CD14-positive monocyte (primary cell): ENCODE measurements at regions not wholly inside any gene's neighbourhood (a gene's known extent, or its start where the extent isn't known, plus 50 kb on each side); places are given as distances from the start of the nearest gene placed in this dataset.

Experiments used
- DNase-seq, 3 donors: peaks; one replicate each; pipeline ENCODE4 v3.0.0-alpha.2; 2011 to 2022
- H2AFZ ChIP-seq: 2 replicates; pipeline ENCODE4 v1.6.0; 2012; ENCODE audit warnings: mild to moderate bottlenecking, low read depth, low read length, inconsistent platforms; ENCODE audit not compliant: insufficient read depth, poor library complexity, severe bottlenecking
- H3K27ac ChIP-seq, 2 donors: 1 replicate in 1 of 2; 2 replicates in 1 of 2; pipeline ENCODE4 v1.5.1; 2012 to 2013; ENCODE audit warnings: low read length in 2 of 2, control low read depth in 1 of 2, inconsistent platforms in 1 of 2, low read depth in 1 of 2, mild to moderate bottlenecking in 1 of 2
- H3K27me3 ChIP-seq, 2 donors: one replicate each; pipeline versions ENCODE4 v1.6.0 to v1.6.1; 2011 to 2013; ENCODE audit warnings: low read length in 2 of 2; ENCODE audit not compliant: control insufficient read depth in 2 of 2, insufficient read depth in 2 of 2
- H3K36me3 ChIP-seq, 2 donors: replicated peaks in 1 of 2; 1 replicate in 1 of 2; 2 replicates in 1 of 2; pipeline versions ENCODE4 v1.5.1 to v1.6.1; 2012 to 2013; ENCODE audit warnings: low read length in 2 of 2, control low read depth in 1 of 2, inconsistent platforms in 1 of 2, mild to moderate bottlenecking in 1 of 2; ENCODE audit not compliant: insufficient read depth in 2 of 2, control insufficient read depth in 1 of 2
- H3K4me1 ChIP-seq, 2 donors: 1 replicate in 1 of 2; 2 replicates in 1 of 2; pipeline versions ENCODE4 v1.5.1 to v1.6.1; 2012 to 2013; ENCODE audit warnings: low read length in 2 of 2, control low read depth in 1 of 2, inconsistent platforms in 1 of 2, mild to moderate bottlenecking in 1 of 2, moderate library complexity in 1 of 2; ENCODE audit not compliant: insufficient read depth in 2 of 2, control insufficient read depth in 1 of 2
- H3K4me2 ChIP-seq: replicated peaks from 2 replicates; pipeline ENCODE3; 2012; ENCODE audit warnings: low read length, moderate library complexity, mild to moderate bottlenecking; ENCODE audit not compliant: poor library complexity, severe bottlenecking; ENCODE audit errors: extremely low read depth
- H3K4me3 ChIP-seq, 3 experiments: fragments of 200-600 bp in 1 of 3; sonication (generic) in 1 of 3; replicated peaks in 1 of 3; 1 replicate in 2 of 3; 2 replicates in 1 of 3; pipeline ENCODE4 v1.5.1; 2011 to 2013; ENCODE audit warnings: low read length in 3 of 3, mild to moderate bottlenecking in 3 of 3, control low read depth in 2 of 3, low read depth in 2 of 3, inconsistent platforms in 1 of 3, moderate library complexity in 1 of 3
- H3K79me2 ChIP-seq: 2 replicates; pipeline ENCODE4 v1.6.0; 2012; ENCODE audit warnings: mild to moderate bottlenecking, control low read depth, inconsistent platforms, low read length, moderate library complexity; ENCODE audit not compliant: insufficient read depth
- H3K9ac ChIP-seq: 2 replicates; pipeline ENCODE4 v1.6.0; 2017; ENCODE audit warnings: low read length, mild to moderate bottlenecking; ENCODE audit not compliant: insufficient read depth, poor library complexity, severe bottlenecking
- H3K9me3 ChIP-seq, 2 donors: replicated peaks in 1 of 2; 1 replicate in 1 of 2; 2 replicates in 1 of 2; pipeline versions ENCODE4 v1.5.1 to v1.6.1; 2012 to 2013; ENCODE audit warnings: low read length in 2 of 2, control low read depth in 1 of 2; ENCODE audit not compliant: control insufficient read depth in 1 of 2, insufficient read depth in 1 of 2
- H4K20me1 ChIP-seq: 2 replicates; pipeline ENCODE4 v1.6.0; 2012; ENCODE audit warnings: mild to moderate bottlenecking, low read length, control low read depth, moderate library complexity; ENCODE audit not compliant: insufficient read depth
- H3K27ac Mint-ChIP-seq, 7 donors: one replicate each; pipeline ENCODE4 v1.8.0; 2020; ENCODE audit warnings: mild to moderate bottlenecking in 7 of 7, mixed read lengths in 7 of 7, moderate library complexity in 6 of 7, inconsistent platforms in 2 of 7
- H3K27me3 Mint-ChIP-seq, 3 donors: one replicate each; pipeline ENCODE4 v1.8.0; 2021 to 2022; ENCODE audit warnings: low read depth in 3 of 3, mild to moderate bottlenecking in 3 of 3, mixed read lengths in 3 of 3, moderate library complexity in 3 of 3, inconsistent platforms in 1 of 3
- H3K36me3 Mint-ChIP-seq, 2 donors: one replicate each; pipeline ENCODE4 v1.8.0; 2020; ENCODE audit warnings: mixed read lengths in 2 of 2, inconsistent platforms in 1 of 2, mild to moderate bottlenecking in 1 of 2
- H3K4me1 Mint-ChIP-seq: one replicate; pipeline ENCODE4 v1.8.0; 2020; ENCODE audit warnings: mild to moderate bottlenecking, mixed read lengths
- H3K4me3 Mint-ChIP-seq, 2 donors: one replicate each; pipeline ENCODE4 v1.8.0; 2020; ENCODE audit warnings: mild to moderate bottlenecking in 2 of 2, mixed read lengths in 2 of 2, moderate library complexity in 1 of 2
- H3K9me3 Mint-ChIP-seq, 7 donors: one replicate each; pipeline ENCODE4 v1.8.0; 2020 to 2022; ENCODE audit warnings: mixed read lengths in 7 of 7, mild to moderate bottlenecking in 6 of 7, moderate library complexity in 6 of 7, inconsistent platforms in 2 of 7
- WGBS: methylation state at CpG from one replicate; pipeline ENCODE4 v1.1.5; 2013; ENCODE audit warnings: missing lambda C conversion rate; ENCODE audit not compliant: insufficient coverage; 5-methylcytosine and 5-hydroxymethylcytosine counted together
- intact Hi-C, 2 donors: fragments of 100-400 bp; cut with micrococcal nuclease; formaldehyde crosslinking; loops; one replicate each; pipeline versions ENCODE4 v1.15.0 to v1.15.1; 2023
- TF ChIP-seq, protein P1 (sequence below): fragments of 200-600 bp; IDR thresholded peaks from one replicate; pipeline ENCODE4 v1.8.0; 2022; ENCODE audit warnings: antibody characterized with exemption, mild to moderate bottlenecking

DNA sequence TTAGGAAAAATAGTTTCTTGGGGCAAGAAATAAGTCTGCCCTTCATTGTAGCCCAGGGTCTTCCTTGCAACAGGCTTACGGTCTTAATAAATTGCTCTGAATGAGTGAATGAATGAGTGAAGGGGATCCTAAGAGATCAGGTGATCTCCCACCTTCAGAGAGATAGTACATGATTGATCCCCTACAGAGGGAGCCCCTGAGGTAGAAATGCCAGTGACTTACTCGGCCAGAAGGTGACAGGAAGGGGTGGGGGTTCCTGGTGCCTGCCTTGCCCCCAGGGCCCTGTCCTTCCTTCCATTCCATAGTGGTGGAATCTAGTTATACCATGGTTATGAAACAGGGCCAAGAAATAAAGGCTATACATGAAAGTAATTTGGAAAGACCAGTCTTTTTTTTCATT lies 215.3 kb upstream of the SSTR4 start:
- H3K9me3 ChIP-seq, result no peaks in the 10 kb centered on the region

DNA sequence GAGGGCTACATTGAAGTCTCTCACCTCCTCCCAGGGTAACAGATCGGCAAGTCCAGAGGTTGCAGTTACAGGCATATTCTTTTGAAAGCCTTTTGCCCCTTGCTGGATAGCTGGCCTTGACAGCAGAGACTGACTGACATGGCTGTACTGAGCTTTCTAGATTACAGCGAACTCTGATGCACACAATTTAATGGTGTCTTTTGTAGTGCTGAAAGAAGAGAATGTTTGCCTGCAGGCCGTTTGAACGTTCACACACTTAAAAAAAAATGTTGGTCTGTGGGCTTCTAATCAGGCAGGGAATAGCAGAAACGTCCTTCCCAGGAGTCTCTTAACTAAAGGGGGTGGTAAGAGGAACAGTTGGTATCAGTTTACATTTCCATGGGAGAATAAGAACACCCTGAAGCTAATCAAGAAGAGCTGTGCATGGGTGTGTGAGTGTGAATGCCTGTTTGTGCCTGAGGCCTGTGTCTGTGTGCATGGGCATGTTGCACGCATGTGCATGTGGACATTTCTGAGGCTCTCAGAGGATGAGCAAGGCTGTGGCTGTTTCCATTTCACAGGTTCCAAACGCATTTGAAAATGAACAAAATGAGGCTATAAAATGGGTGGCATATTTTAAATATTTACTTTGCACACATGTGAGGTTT lies 213.9 kb upstream of the SSTR4 start:
- H3K27ac ChIP-seq, result no peak overlapping the region
- H3K9ac ChIP-seq, result no peak overlapping the region
- TF ChIP-seq, protein P1, sequence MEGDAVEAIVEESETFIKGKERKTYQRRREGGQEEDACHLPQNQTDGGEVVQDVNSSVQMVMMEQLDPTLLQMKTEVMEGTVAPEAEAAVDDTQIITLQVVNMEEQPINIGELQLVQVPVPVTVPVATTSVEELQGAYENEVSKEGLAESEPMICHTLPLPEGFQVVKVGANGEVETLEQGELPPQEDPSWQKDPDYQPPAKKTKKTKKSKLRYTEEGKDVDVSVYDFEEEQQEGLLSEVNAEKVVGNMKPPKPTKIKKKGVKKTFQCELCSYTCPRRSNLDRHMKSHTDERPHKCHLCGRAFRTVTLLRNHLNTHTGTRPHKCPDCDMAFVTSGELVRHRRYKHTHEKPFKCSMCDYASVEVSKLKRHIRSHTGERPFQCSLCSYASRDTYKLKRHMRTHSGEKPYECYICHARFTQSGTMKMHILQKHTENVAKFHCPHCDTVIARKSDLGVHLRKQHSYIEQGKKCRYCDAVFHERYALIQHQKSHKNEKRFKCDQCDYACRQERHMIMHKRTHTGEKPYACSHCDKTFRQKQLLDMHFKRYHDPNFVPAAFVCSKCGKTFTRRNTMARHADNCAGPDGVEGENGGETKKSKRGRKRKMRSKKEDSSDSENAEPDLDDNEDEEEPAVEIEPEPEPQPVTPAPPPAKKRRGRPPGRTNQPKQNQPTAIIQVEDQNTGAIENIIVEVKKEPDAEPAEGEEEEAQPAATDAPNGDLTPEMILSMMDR, result no peak
- H2AFZ ChIP-seq, result no peak overlapping the region
- Mint-ChIP-seq H3K27me3 (peaks cover 0 to 6% (median 2%) of the 10 kb centered on the region in 3 donors), H3K4me1 (no peaks in the 10 kb centered on the region), H3K9me3 (no peaks in the 10 kb centered on the region), H3K27ac (no peak overlapping the region), H3K4me3 (no peak overlapping the region), H3K36me3 (no peaks in the 10 kb centered on the region)
- no peaks in the 10 kb centered on the region for H3K79me2 ChIP-seq
- intact Hi-C loops, result no loop called here
- WGBS, result 92% methylated on average over 6 of the region's 7 CpGs
- H3K4me1 ChIP-seq, result no peaks in the 10 kb centered on the region
- H3K27me3 ChIP-seq, result no peaks in the 10 kb centered on the region
- H4K20me1 ChIP-seq, result no peaks in the 10 kb centered on the region
- H3K9me3 ChIP-seq, result no peaks in the 10 kb centered on the region
- no peak overlapping the region for H3K4me3 ChIP-seq
- no peak for DNase-seq
- H3K36me3 ChIP-seq, result no peaks in the 10 kb centered on the region
- no peak overlapping the region for H3K4me2 ChIP-seq

More for the DNA sequence above, 215.3 kb upstream of the SSTR4 start:
- H3K4me1 ChIP-seq, result no peaks in the 10 kb centered on the region
- no peaks in the 10 kb centered on the region for H3K79me2 ChIP-seq
- H3K27me3 Mint-ChIP-seq, result peaks cover 4 to 17% (median 5%) of the 10 kb centered on the region in 3 donors
- H4K20me1 ChIP-seq, result no peaks in the 10 kb centered on the region
- H3K36me3 ChIP-seq, result no peaks in the 10 kb centered on the region
- no peak overlapping the region for H3K4me2 ChIP-seq
- no peaks in the 10 kb centered on the region for H3K4me1 Mint-ChIP-seq
- no peak overlapping the region for H3K9ac ChIP-seq
- H3K4me3 ChIP-seq, result no peak overlapping the region
- intact Hi-C loops, result no loop called here
- H3K4me3 Mint-ChIP-seq, result no peak overlapping the region
- TF ChIP-seq, protein P1, result no peak
- peaks cover 0 to 2% of the 10 kb centered on the region in 2 donors for H3K27me3 ChIP-seq
- H3K36me3 Mint-ChIP-seq, result no peaks in the 10 kb centered on the region
- DNase-seq, result no peak
- peak overlapping the region in 1 of 7 donors; percentile 29 for H3K27ac Mint-ChIP-seq
- no peak overlapping the region for H2AFZ ChIP-seq
- no peaks in the 10 kb centered on the region for H3K9me3 Mint-ChIP-seq
- no peak overlapping the region for H3K27ac ChIP-seq
- WGBS, result no CpG with 5 or more reads among the region's 2 CpGs
